IMR-90 (cell line): ENCODE measurements at regions not wholly inside any gene's neighbourhood (a gene's known extent, or its start where the extent isn't known, plus 50 kb on each side); places are given as distances from the start of the nearest gene placed in this dataset.

Experiments used
- ATAC-seq: fragments of 200-7000 bp; cut with Tn5 transposase; 2 replicates; pipeline ENCODE4 v1.9.1; 2020; ENCODE audit warnings: low read depth, mild to moderate bottlenecking, moderate library complexity
- BruUV-seq: library from RNA; stranded (reverse); fragments of 400-500 nt; replicated peaks from 2 replicates; lab custom pipeline; 2021; lab: Mats Ljungman, UMichigan
- CTCF ChIA-PET: fragments of 300-600 bp; formaldehyde crosslinking; extraction: SDS; loops from one replicate; lab custom pipeline; 2021; ENCODE audit warnings: antibody characterized with exemption; lab: Yijun Ruan, JAX
- POLR2A ChIA-PET: fragments of 300-600 bp; sonication (Branson Sonifier 250); formaldehyde crosslinking; loops from one replicate; lab custom pipeline; 2022; ENCODE audit warnings: antibody characterized with exemption; ENCODE audit not compliant: unreplicated experiment; lab: Charles Lee
- DNase-seq: peaks from one replicate; pipeline ENCODE4 v3.0.0; 2013
- H2AFZ ChIP-seq: replicated peaks from 2 replicates; pipeline ENCODE3; 2013; ENCODE audit warnings: low read length, mild to moderate bottlenecking; ENCODE audit not compliant: poor library complexity
- H2AK5ac ChIP-seq: 2 replicates; pipeline ENCODE4 v1.6.1; 2013; ENCODE audit warnings: low read depth, low read length, inconsistent platforms
- H2AK9ac ChIP-seq: replicated peaks from 2 replicates; pipeline ENCODE3; 2013; ENCODE audit warnings: mild to moderate bottlenecking, low read depth, low read length, moderate library complexity; ENCODE audit not compliant: poor library complexity
- H2BK120ac ChIP-seq: 2 replicates; pipeline ENCODE4 v1.6.1; 2013; ENCODE audit warnings: low read depth, low read length, inconsistent platforms
- H2BK15ac ChIP-seq: 3 replicates; pipeline ENCODE4 v1.6.1; 2013; ENCODE audit warnings: low read depth, low read length, inconsistent platforms
- H2BK20ac ChIP-seq: 2 replicates; pipeline ENCODE4 v1.6.1; 2013; ENCODE audit warnings: low read depth, mild to moderate bottlenecking, inconsistent platforms, low read length, moderate library complexity
- H2BK5ac ChIP-seq: 2 replicates; pipeline ENCODE4 v1.6.1; 2013; ENCODE audit warnings: mild to moderate bottlenecking, low read depth, low read length, inconsistent platforms; ENCODE audit not compliant: poor library complexity, severe bottlenecking
- H3K14ac ChIP-seq: replicated peaks from 2 replicates; pipeline ENCODE4 v1.6.1; 2013; ENCODE audit warnings: low read depth, low read length, inconsistent platforms
- H3K18ac ChIP-seq: 2 replicates; pipeline ENCODE4 v1.6.1; 2013; ENCODE audit warnings: low read depth, low read length, control low read depth
- H3K23ac ChIP-seq: 2 replicates; pipeline ENCODE4 v1.6.1; 2013; ENCODE audit warnings: low read depth, low read length, inconsistent platforms
- H3K27ac ChIP-seq: 2 replicates; pipeline ENCODE4 v1.5.1; 2013; ENCODE audit warnings: mild to moderate bottlenecking, control low read depth, low read length; ENCODE audit not compliant: insufficient read depth
- H3K27me3 ChIP-seq: 2 replicates; pipeline ENCODE4 v1.6.1; 2013; ENCODE audit warnings: low read length; ENCODE audit not compliant: control insufficient read depth, insufficient read depth
- H3K36me3 ChIP-seq: 2 replicates; pipeline ENCODE4 v1.6.1; 2013; ENCODE audit warnings: low read length, mixed read lengths; ENCODE audit not compliant: control insufficient read depth, insufficient read depth
- H3K4ac ChIP-seq: 2 replicates; pipeline ENCODE4 v1.6.1; 2013; ENCODE audit warnings: low read depth, low read length, inconsistent platforms
- H3K4me1 ChIP-seq: 2 replicates; pipeline ENCODE4 v1.6.1; 2013; ENCODE audit warnings: low read length, mixed read lengths; ENCODE audit not compliant: control insufficient read depth, insufficient read depth
- H3K4me2 ChIP-seq: 2 replicates; pipeline ENCODE4 v1.6.1; 2013; ENCODE audit warnings: low read depth, mild to moderate bottlenecking, control low read depth, low read length, moderate library complexity
- H3K4me3 ChIP-seq: 2 replicates; pipeline ENCODE4 v1.5.1; 2013; ENCODE audit warnings: low read depth, mild to moderate bottlenecking, control low read depth, low read length, moderate library complexity; ENCODE audit not compliant: insufficient read depth
- H3K56ac ChIP-seq: 2 replicates; pipeline ENCODE4 v1.6.1; 2013; ENCODE audit warnings: low read length, inconsistent platforms; ENCODE audit not compliant: insufficient read depth; ENCODE audit errors: extremely low read depth
- H3K79me1 ChIP-seq, 2 experiments: 2 replicates each; pipeline ENCODE4 v1.6.1; 2013; ENCODE audit warnings: low read length in 2 of 2, inconsistent platforms in 1 of 2, low read depth in 1 of 2
- H3K9ac ChIP-seq: 2 replicates; pipeline ENCODE4 v1.6.1; 2013; ENCODE audit warnings: low read depth, low read length, control low read depth
- H3K9me1 ChIP-seq: 2 replicates; pipeline ENCODE4 v1.6.1; 2013; ENCODE audit warnings: low read length, inconsistent platforms; ENCODE audit not compliant: insufficient read depth
- H3K9me3 ChIP-seq: 2 replicates; pipeline ENCODE4 v1.6.1; 2013; ENCODE audit warnings: low read length; ENCODE audit not compliant: control insufficient read depth, insufficient read depth
- H4K20me1 ChIP-seq: 2 replicates; pipeline ENCODE4 v1.6.1; 2013; ENCODE audit warnings: low read length, inconsistent platforms; ENCODE audit not compliant: insufficient read depth
- H4K5ac ChIP-seq: 2 replicates; pipeline ENCODE4 v1.6.1; 2013; ENCODE audit warnings: mild to moderate bottlenecking, low read depth, low read length, control low read depth
- H4K8ac ChIP-seq, 2 experiments: 2 replicates each; pipeline ENCODE4 v1.6.1; 2013; ENCODE audit warnings: low read depth in 2 of 2, low read length in 2 of 2, control low read depth in 1 of 2, inconsistent platforms in 1 of 2
- H4K91ac ChIP-seq: 2 replicates; pipeline ENCODE4 v1.6.1; 2013; ENCODE audit warnings: low read depth, low read length, inconsistent platforms; ENCODE audit not compliant: insufficient read depth
- BHLHE40 ChIP-seq: fragments of 150-350 bp; IDR thresholded peaks from 2 replicates; pipeline ENCODE4 v1.6.1; 2016; ENCODE audit warnings: mild to moderate bottlenecking, low read depth, low read length
- CEBPB ChIP-seq: IDR thresholded peaks from 2 replicates; pipeline ENCODE4 v1.6.1; 2012; ENCODE audit warnings: low read depth, low read length, improper control_type of control experiment
- CHD1 ChIP-seq: IDR thresholded peaks from 2 replicates; pipeline ENCODE4 v1.6.1; 2012; ENCODE audit warnings: low read depth, low read length, improper control_type of control experiment
- CTCF ChIP-seq: conservative IDR thresholded peaks from 2 replicates; pipeline ENCODE4 v1.5.1; 2012; ENCODE audit warnings: mild to moderate bottlenecking, low read depth, low read length, improper control_type of control experiment
- FOS ChIP-seq: fragments of 150-350 bp; IDR thresholded peaks from 2 replicates; pipeline ENCODE4 v1.6.1; 2016; ENCODE audit warnings: low read depth, low read length
- MAFK ChIP-seq: IDR thresholded peaks from 2 replicates; pipeline ENCODE4 v1.6.1; 2012; ENCODE audit warnings: low read depth, low read length, improper control_type of control experiment
- MAZ ChIP-seq: IDR thresholded peaks from 2 replicates; pipeline ENCODE4 v1.6.1; 2012; ENCODE audit warnings: low read depth, mild to moderate bottlenecking, low read length, improper control_type of control experiment, moderate library complexity, borderline replicate concordance
- MXI1 ChIP-seq: IDR thresholded peaks from 2 replicates; pipeline ENCODE4 v1.6.1; 2012; ENCODE audit warnings: low read depth, mild to moderate bottlenecking, low read length, moderate library complexity, borderline replicate concordance
- NFE2L2 ChIP-seq: fragments of 150-350 bp; IDR thresholded peaks from 2 replicates; pipeline ENCODE4 v1.6.1; 2016; ENCODE audit warnings: low read depth, mild to moderate bottlenecking, low read length
- POLR2A ChIP-seq: IDR thresholded peaks from 2 replicates; pipeline ENCODE4 v1.6.1; 2012; ENCODE audit warnings: mild to moderate bottlenecking, low read depth, low read length
- RAD21 ChIP-seq: IDR thresholded peaks from 2 replicates; pipeline ENCODE4 v1.6.1; 2012; ENCODE audit warnings: low read length, improper control_type of control experiment
- RCOR1 ChIP-seq: IDR thresholded peaks from 2 replicates; pipeline ENCODE4 v1.6.1; 2012; ENCODE audit warnings: mild to moderate bottlenecking, low read length, improper control_type of control experiment; ENCODE audit not compliant: insufficient replicate concordance
- RFX5 ChIP-seq: IDR thresholded peaks from 2 replicates; pipeline ENCODE4 v1.8.0; 2012; ENCODE audit warnings: low read depth, mild to moderate bottlenecking, low read length, moderate library complexity
- SMC3 ChIP-seq: fragments of 150-350 bp; IDR thresholded peaks from 2 replicates; pipeline ENCODE4 v1.6.1; 2016; ENCODE audit warnings: low read depth, mild to moderate bottlenecking, antibody characterized with exemption, low read length, moderate library complexity
- WGBS, 2 experiments: methylation state at CpG; one replicate each; pipeline versions ENCODE4 v1.1.5 to v1.1.7; 2013; ENCODE audit warnings: missing lambda C conversion rate in 2 of 2; ENCODE audit not compliant: insufficient read length in 1 of 2; ENCODE audit errors: extremely low coverage in 2 of 2; 5-methylcytosine and 5-hydroxymethylcytosine counted together
- dilution Hi-C: fragments of 300-500 bp; cut with HindIII; formaldehyde crosslinking; loops from one replicate; pipeline ENCODE4 v1.14.3; 2018; ENCODE audit warnings: low sequenced_read_pairs; ENCODE audit not compliant: unreplicated experiment
- in situ Hi-C: fragments of 300-500 bp; cut with MboI; formaldehyde crosslinking; loops from 3 replicates; pipeline ENCODE4 v1.14.3; 2019; ENCODE audit warnings: low sequenced_read_pairs, inconsistent platforms, mixed read lengths
- intact Hi-C: fragments of 100-400 bp; cut with micrococcal nuclease; formaldehyde crosslinking; loops from 2 replicates; pipeline ENCODE4 v1.10.0; 2022
- TF ChIP-seq, protein P1 (sequence below): fragments of 150-350 bp; IDR thresholded peaks from 2 replicates; pipeline ENCODE4 v1.6.1; 2016; ENCODE audit warnings: low read depth, mild to moderate bottlenecking, low read length, moderate library complexity, borderline replicate concordance
- TF ChIP-seq, protein P2 (sequence below): fragments of 150-350 bp; IDR thresholded peaks from 2 replicates; pipeline ENCODE4 v1.6.1; 2017; ENCODE audit warnings: mild to moderate bottlenecking, antibody characterized with exemption, low read length, low read depth

DNA sequence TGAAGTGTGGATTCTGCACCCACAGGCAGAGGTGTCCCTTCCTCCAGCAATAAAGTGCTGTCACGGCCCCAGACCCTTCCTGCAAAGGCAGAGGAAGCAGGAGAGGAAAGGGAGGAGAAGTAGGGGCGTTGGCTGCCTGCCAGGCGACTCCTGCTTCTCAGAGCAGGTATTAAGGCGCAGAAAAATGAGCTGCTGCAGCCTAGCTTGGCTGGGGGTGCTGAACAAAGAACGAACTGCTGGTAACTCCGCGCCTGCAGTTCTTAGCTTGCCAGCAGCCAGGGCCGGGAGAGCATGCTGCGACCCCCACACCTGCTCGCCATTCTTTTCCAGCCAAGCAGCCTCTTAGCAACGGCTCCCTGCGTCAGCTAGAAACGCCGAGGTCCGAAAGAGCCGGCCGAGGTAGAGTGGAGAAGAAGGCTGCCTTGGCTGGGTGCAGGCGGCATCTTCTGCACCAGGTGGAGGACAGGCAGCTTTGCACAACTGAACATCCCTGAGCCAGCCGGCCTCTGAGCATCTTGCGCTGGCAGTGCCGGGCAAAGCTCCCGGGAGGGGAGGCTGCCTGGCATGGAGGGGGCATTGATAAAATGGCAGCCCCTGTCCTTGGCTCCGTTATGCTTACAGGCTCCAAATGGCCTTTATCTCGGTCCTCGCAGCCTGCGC, 296.0 kb downstream of the MEX3B start:
- CTCF ChIA-PET, result no interaction called here
- Histone ChIP-seq H2BK15ac (no peak overlapping the region), H2AFZ (no peak overlapping the region), H4K91ac (no peak overlapping the region), H2AK5ac (no peak overlapping the region), H2BK20ac (no peak overlapping the region), H3K36me3 (no peaks in the 10 kb centered on the region), H2AK9ac (no peak overlapping the region), H3K9me3 (no peaks in the 10 kb centered on the region), H2BK120ac (no peak overlapping the region), H3K27me3 (no peaks in the 10 kb centered on the region), H3K27ac (no peak overlapping the region), H3K56ac (no peak overlapping the region), H4K20me1 (no peaks in the 10 kb centered on the region), H3K4me3 (no peak overlapping the region), H3K79me1 (no peaks in the 10 kb centered on the region), H2BK5ac (no peak overlapping the region), H4K5ac (no peak overlapping the region), H4K8ac (no peak overlapping the region), H3K4me2 (no peak overlapping the region), H3K14ac (no peak overlapping the region), H3K23ac (no peak overlapping the region), H3K18ac (no peak overlapping the region), H3K4me1 (no peaks in the 10 kb centered on the region; the same call in 1 of the 2 replicates), H3K9ac (no peak overlapping the region), H3K9me1 (no peaks in the 10 kb centered on the region), H3K4ac (no peak overlapping the region)
- dilution Hi-C loops, result no loop called here
- POLR2A ChIA-PET, result no interaction called here
- in situ Hi-C loops, result no loop called here
- WGBS, 2 experiments, result 84% methylated on average over 5 of the region's 26 CpGs; no CpG with 5 or more reads in 1 of the 2 experiments
- no TSS peak for BruUV-seq
- ATAC-seq, result no peak
- intact Hi-C loops, result no loop called here
- DNase-seq, result no peak
- TF ChIP-seq CTCF (no peak), MAFK (no peak), CHD1 (no peak), RFX5 (no peak), BHLHE40 (no peak), SMC3 (no peak), RAD21 (no peak), RCOR1 (no peak), MAZ (no peak), NFE2L2 (no peak), MXI1 (no peak), FOS (no peak), POLR2A (no peak), CEBPB (no peak)
- TF ChIP-seq, protein P1, sequence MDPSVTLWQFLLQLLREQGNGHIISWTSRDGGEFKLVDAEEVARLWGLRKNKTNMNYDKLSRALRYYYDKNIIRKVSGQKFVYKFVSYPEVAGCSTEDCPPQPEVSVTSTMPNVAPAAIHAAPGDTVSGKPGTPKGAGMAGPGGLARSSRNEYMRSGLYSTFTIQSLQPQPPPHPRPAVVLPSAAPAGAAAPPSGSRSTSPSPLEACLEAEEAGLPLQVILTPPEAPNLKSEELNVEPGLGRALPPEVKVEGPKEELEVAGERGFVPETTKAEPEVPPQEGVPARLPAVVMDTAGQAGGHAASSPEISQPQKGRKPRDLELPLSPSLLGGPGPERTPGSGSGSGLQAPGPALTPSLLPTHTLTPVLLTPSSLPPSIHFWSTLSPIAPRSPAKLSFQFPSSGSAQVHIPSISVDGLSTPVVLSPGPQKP, result no peak
- TF ChIP-seq, protein P2, sequence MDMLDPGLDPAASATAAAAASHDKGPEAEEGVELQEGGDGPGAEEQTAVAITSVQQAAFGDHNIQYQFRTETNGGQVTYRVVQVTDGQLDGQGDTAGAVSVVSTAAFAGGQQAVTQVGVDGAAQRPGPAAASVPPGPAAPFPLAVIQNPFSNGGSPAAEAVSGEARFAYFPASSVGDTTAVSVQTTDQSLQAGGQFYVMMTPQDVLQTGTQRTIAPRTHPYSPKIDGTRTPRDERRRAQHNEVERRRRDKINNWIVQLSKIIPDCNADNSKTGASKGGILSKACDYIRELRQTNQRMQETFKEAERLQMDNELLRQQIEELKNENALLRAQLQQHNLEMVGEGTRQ, result no peak
